ENCODE measurements at regions not wholly inside any gene's neighbourhood (a gene's known extent, or its start where the extent isn't known, plus 50 kb on each side); places are given as distances from the start of the nearest gene placed in this dataset.

DNA sequence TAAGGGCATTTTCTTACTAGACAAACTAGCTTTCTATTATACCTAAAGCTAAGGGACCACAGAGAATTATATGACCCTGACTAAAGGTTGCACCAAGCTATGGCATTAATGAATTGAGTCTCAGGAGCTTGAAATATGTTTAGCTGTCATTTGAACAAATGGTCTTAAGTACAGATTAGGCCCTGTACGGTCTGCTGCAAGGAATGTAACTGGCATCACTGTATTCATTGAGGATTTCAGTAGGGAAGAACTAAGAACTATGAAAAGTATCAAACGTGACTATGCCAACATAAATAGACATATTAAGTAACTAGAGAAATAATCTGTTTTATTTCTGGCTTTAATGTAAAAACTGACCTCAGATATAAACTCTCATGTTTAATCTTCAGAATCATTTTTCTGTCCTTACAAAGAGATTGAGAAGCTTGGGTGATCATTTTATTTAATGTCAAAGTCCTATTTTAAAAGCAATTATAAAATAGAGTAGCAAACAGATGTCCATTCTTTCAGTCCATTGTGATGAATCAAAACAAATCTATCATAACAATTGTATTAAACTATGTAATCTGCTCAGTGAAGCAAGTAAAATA lies 845.9 kb downstream of the MAT2B start:
- Histone ChIP-seq H3K27ac (no peak overlapping the region), H3K4me3 (no peak overlapping the region)

- no peak overlapping the region for H3K4me3 ChIP-seq
- H3K27ac ChIP-seq: no peak overlapping the region
Observed at GRCh38 chr5:164352695-164353094, 847.3 kb downstream of the MAT2B start.

- H3K27ac ChIP-seq: no peak overlapping the region
- H3K4me3 ChIP-seq: no peak overlapping the region
Observed at GRCh38 chr5:164353155-164353554, 847.7 kb downstream of the MAT2B start.

DNA sequence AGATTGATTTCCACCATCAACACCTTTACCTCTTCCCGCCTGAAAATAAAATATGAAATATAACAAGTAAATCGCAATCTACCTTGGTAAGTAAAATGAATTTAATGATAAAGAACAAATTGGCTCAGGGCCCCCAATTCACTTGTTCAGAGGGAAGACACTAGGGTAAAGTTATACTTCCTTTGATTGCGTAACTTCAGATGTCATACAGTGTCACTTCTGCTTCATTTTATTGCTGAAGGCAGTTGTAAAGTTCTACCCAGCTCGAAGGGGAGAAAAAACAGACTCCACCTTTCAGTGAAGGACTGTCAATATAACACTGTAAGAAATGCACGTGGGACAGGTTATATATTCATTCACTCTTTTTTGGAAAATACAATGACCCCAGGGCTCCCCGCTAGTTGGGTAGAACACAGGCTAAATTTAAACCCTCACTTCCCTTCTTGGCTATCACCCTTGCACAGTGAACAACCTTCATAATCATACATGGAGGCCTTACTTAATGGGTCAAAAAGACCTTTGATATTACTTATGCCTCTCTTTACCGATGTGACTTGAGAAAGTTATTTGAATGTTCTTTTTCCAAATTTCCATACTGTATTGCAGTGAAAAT lies 848.8 kb downstream of the MAT2B start:
- no peak overlapping the region for H3K27ac ChIP-seq
- H3K4me3 ChIP-seq: no peak overlapping the region

DNA sequence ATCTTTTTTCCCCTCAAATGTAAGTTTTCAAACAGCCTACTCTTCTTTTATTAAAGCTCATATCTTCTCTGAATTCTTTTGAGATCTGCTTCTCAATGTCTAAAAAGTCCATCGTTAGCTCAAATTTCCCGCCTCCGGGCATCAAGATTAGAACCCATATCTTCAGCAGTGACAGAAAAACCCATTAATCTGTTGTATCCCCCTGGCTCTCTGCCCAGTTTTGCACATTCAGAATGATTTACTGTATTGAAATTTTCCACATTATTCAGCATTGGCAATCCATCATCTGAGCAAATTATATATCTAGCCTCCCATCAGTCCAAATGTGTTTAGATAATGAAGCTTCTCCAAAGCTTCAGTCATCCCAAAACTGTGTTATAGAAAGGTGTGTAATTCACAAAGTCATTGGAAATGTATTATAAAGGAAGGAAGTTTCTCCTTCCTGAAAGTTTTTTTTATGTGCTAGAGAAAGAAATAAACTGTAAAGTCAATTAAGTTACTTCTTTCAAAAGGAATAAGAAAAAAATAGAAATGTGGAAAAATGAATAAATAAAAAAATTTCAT lies 849.9 kb downstream of the MAT2B start:
- Histone ChIP-seq H3K27ac (no peak overlapping the region), H3K4me3 (no peak overlapping the region)

GRCh38 chr5:164356790-164357189 lies 851.4 kb downstream of the MAT2B start:
- no peak overlapping the region for H3K27ac ChIP-seq

GRCh38 chr5:164357395-164358033 lies 852.1 kb downstream of the MAT2B start:
- Histone ChIP-seq H3K27ac (no peak overlapping the region), H3K4me3 (no peak overlapping the region)

More at GRCh38 chr5:164356790-164357189, 851.4 kb downstream of the MAT2B start:
- no peak overlapping the region for H3K4me3 ChIP-seq

DNA sequence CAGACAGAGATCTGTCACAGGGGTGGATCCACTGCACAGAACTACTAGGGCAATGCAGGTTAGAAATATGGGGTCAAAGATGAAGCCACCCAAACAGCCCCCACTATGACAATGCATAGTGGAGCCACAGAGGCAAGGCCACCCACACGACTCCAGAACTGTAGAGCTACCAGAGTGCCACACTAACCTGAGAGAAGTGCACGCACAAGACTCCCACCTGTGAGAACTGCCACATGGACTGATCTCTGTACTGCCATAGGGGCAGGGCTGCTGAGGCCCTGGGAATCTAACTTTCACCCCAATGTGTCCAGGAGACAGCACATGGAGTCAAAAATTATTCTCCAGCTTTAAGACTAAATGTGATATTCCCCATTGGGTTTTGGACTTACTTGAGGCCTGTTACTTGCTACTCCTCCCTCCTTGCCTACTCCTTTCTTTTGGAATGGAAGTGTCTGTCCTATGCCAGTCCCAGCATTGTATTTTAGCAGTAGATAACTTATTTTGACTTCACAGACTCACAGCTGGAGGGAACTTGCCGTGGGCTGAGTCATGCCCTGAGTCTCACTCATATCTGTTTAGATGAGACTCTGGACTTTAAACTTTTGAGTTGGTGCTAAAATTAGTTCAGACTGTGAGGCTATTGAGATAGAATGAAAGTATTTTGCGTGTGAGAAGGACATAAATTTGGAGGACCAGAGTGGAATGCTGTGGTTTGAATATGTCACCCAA lies 853.3 kb downstream of the MAT2B start:
- no peak overlapping the region for H3K4me3 ChIP-seq
- no peak overlapping the region for H3K27ac ChIP-seq

DNA sequence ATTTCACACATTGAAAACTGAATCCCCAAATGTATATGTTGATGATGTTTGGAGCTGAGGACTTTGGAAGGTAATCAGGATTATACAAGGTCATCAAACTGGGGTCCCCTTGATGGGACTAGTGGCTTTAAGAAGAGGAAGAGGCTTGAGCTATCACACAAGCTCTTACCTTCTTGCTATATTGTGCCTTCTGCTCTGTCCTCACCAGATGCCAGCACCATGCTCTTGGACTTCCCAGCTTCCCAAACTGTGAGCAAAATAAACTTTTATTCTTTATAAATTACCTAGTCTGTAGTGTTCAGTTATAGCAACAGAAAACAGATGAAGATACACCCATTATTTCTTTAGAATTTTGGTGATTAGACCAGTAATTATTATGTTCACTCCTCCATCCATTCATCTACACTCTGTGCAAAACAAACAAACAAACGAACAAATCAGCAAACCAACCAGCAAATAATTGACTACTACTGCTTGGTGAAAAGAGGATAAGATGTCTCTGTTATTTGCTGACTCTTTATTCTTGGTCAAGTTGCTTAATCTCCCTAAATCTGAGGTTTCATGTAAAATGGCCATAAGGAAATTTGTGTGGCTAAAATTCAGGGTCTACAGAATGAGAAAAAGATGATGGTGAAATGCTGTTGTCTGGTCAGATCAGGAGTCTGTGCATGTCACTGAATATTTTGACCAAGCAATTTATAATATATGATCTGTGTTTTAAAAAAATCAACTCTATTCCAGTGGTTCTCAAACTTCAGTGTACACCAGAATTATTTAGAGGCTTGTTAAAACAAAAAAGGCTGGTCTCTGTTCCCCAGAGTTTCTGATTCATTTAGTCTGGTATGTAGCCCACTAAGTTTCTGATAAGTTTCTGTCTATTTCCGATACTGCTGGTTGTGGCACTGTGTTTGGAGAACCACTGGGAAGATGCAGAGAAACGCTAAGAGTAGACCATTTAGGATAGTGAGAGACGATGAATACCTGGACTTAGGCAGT lies 854.1 kb downstream of the MAT2B start:
- no peak overlapping the region for H3K4me3 ChIP-seq
- H3K27ac ChIP-seq: no peak overlapping the region

GRCh38 chr5:164360589-164360988 lies 855.2 kb downstream of the MAT2B start:
- no peak overlapping the region for H3K4me3 ChIP-seq
- no peak overlapping the region for H3K27ac ChIP-seq

DNA sequence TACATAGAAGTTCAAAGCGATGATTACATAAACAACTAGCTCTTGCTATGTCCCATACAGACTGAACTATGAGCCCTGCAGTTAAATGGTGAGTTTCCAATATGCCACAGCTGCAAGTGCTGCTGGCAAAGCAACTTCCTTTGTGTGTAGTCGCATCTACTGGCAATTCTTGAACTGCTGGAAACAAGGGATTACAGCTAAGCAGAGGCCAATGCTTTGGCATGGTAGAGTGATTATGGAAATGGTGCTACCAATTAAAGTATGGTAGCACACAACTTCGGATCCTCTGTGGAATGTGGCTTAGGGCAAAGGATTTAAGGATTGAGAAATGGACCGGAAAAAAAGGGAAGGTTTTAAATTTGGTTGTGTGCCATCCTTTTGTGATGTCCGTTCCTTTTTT lies 856.6 kb downstream of the MAT2B start:
- no peak overlapping the region for H3K27ac ChIP-seq
- H3K4me3 ChIP-seq: no peak overlapping the region

- H3K4me3 ChIP-seq: no peak overlapping the region
- H3K27ac ChIP-seq: no peak overlapping the region
Observed at GRCh38 chr5:164362835-164363234, 857.4 kb downstream of the MAT2B start.

DNA sequence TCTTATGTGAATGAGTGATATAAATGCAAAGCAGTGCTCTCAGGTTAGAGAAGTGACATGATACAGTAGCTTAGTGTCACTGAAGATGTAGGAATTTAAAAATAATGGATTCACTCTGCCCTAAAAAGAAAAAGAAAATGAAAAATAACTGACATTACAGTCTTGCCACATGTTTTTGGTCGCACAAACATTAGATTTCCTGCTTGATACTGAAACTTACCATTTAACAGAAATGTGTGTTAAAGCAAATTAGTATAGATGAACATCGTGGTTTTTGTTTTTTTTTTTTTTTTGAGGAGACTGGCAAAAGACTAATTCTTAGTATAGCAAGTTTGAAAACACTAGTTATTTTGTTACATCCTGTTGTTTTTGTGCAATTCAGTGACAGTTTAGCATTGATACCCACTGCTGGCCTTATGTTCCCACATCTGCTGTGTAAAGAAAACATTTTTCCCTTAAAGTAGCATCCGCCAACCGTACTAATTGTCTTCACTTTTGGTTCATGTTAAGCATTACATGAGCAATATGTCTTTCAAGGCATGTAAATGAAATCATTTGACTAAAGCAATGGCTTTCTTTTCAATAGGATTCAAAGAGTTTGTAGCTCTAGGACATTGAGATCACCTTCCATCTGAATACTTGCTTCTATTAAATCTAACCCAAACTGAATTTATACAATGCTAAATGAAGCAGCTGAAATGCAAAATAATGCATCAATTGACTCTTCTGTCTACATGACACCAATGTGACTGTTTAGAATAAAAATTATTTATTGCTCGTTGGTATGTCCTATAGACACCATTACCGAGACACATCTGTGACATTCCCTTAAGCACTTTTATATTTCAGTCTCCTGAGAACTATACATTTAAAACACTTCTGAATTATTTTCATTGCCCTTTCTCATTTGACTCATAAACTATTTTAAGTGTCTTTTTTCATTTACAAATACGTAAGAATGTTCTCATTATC lies 859.1 kb downstream of the MAT2B start:
- no peak overlapping the region for H3K27ac ChIP-seq

DNA sequence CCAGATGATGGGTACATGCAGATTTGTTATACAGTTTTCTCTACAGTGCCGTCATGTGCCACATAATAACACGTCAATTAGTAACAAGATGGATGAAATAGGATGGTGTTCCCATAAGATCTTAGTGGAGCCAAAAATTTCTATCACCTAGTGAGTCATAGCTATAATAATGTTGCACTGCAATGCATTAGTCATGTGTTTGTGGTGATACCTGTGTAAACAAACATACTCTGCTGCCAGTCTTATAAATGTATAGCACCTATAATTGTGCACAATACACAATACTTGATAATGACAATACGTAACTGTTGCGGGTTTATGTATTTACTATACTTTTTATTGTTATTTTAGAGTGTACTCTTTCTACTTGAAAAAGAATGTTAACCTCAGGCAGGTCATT lies 865.4 kb downstream of the MAT2B start:
- no peak overlapping the region for H3K27ac ChIP-seq
- no peak overlapping the region for H3K4me3 ChIP-seq

More for the DNA sequence above, 859.1 kb downstream of the MAT2B start:
- H3K4me3 ChIP-seq: no peak overlapping the region

DNA sequence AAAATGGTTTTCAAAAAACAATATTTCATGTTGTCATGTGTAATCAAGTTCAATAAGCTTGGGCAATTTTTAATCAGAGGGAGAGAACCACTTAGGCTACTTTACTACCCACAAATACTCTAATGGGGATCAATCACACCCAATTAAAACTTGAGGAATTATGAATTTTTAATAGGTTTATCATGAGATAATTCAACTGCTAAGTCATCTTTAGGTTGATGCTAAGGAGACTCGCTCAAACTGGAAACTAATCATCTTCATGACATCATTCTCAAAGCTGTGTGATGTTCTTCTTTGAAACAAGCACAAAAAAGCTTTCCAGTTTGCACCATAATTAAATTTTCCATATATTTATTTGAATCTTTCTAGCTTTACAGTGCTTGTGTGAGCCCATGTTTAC lies 867.5 kb downstream of the MAT2B start:
- Histone ChIP-seq H3K4me3 (no peak overlapping the region), H3K27ac (no peak overlapping the region)

DNA sequence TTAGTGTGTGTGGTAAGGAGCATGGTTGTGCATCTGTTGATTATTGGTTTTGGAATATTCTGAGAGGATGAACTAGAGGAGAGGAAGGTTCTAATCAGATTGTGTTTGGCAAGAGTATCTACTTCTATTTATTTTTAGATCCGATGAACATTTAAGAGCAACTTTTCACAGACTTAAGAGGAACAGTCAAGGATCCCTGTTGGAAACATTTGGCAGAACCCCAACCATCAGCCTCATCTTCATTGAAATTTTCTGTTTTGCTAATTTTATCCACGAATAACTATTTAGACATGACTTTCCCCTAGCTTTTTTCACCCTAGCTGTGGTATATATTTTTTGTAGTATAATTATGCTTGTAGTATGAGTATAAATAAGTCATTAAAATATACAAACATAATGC lies 868.5 kb downstream of the MAT2B start:
- Histone ChIP-seq H3K27ac (no peak overlapping the region), H3K4me3 (no peak overlapping the region)

- H3K27ac ChIP-seq: no peak overlapping the region
Observed at GRCh38 chr5:164375051-164375450, 869.6 kb downstream of the MAT2B start.

GRCh38 chr5:164376843-164377242 lies 871.4 kb downstream of the MAT2B start:
- no peak overlapping the region for H3K4me3 ChIP-seq
- no peak overlapping the region for H3K27ac ChIP-seq

More at GRCh38 chr5:164375051-164375450, 869.6 kb downstream of the MAT2B start:
- H3K4me3 ChIP-seq: no peak overlapping the region
